ENCODE measurements at regions not wholly inside any gene's neighbourhood (a gene's known extent, or its start where the extent isn't known, plus 50 kb on each side); places are given as distances from the start of the nearest gene placed in this dataset.

- DNase-seq (ENCODE audit: low read depth) = no peak
- no peaks in the 10 kb centered on the region for H3K36me3 ChIP-seq (ENCODE audit: control insufficient read depth, insufficient read depth, low read length)
- H3K4me3 ChIP-seq (ENCODE audit: low read depth, low read length) = no peak overlapping the region
- ChIA-PET POLR2A (no interaction called here), CTCF (no interaction called here)
- no peaks in the 10 kb centered on the region for H3K27me3 ChIP-seq (ENCODE audit: control insufficient read depth, insufficient read depth, low read length)
- no peak for TF ChIP-seq CTCF (IDR thresholded peaks at IDR 0.05; ENCODE audit: insufficient read depth, low read depth, low read length)
These were observed 440.8 kb upstream of the GBE1 start for GRCh38 chr3:82202269-82202668.

- DNase-seq (ENCODE audit: low read depth) = no peak
- Histone ChIP-seq H3K36me3 (ENCODE audit: control insufficient read depth, insufficient read depth, low read length) (no peaks in the 10 kb centered on the region), H3K27me3 (ENCODE audit: control insufficient read depth, insufficient read depth, low read length) (no peaks in the 10 kb centered on the region), H3K4me3 (ENCODE audit: low read depth, low read length) (no peak overlapping the region)
- no peak for TF ChIP-seq CTCF (IDR thresholded peaks at IDR 0.05; ENCODE audit: insufficient read depth, low read depth, low read length)
- ChIA-PET CTCF (no interaction called here), POLR2A (no interaction called here)
These were observed 439.9 kb upstream of the GBE1 start for GRCh38 chr3:82201316-82201715.

DNA sequence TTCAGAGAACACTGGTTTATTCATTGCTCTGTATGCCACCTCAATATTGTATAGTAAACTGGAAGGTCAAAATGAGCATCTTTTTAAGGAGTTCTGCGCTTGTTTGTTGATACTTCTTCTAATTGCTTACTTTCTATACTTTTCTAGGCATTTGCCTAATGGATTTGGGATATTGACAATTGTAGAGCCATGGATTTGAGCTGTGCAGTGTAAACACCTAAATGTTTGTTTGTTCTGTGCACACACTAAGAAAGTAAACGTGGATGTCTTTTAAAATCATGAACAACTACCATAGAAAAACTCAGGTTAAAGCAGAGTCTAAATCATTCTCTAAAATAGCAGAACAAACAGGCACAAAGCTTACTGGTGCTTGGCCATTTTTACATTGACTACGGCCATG is 436.6 kb upstream of the GBE1 start:
- no peak for DNase-seq (ENCODE audit: low read depth)
- ChIA-PET CTCF (no interaction called here), POLR2A (no interaction called here)
- no peak for TF ChIP-seq CTCF (IDR thresholded peaks at IDR 0.05; ENCODE audit: insufficient read depth, low read depth, low read length)
- no peaks in the 10 kb centered on the region for H3K27me3 ChIP-seq (ENCODE audit: control insufficient read depth, insufficient read depth, low read length)
- no peak overlapping the region for H3K4me3 ChIP-seq (ENCODE audit: low read depth, low read length)
- H3K36me3 ChIP-seq (ENCODE audit: control insufficient read depth, insufficient read depth, low read length) = no peaks in the 10 kb centered on the region

GRCh38 chr3:82196645-82197044 is 435.2 kb upstream of the GBE1 start:
- no peak for DNase-seq (ENCODE audit: low read depth)
- ChIA-PET CTCF (no interaction called here), POLR2A (no interaction called here)
- no peak overlapping the region for H3K4me3 ChIP-seq (ENCODE audit: low read depth, low read length)
- H3K27me3 ChIP-seq (ENCODE audit: control insufficient read depth, insufficient read depth, low read length) = no peaks in the 10 kb centered on the region
- H3K36me3 ChIP-seq (ENCODE audit: control insufficient read depth, insufficient read depth, low read length) = no peaks in the 10 kb centered on the region
- no peak for TF ChIP-seq CTCF (IDR thresholded peaks at IDR 0.05; ENCODE audit: insufficient read depth, low read depth, low read length)

DNA sequence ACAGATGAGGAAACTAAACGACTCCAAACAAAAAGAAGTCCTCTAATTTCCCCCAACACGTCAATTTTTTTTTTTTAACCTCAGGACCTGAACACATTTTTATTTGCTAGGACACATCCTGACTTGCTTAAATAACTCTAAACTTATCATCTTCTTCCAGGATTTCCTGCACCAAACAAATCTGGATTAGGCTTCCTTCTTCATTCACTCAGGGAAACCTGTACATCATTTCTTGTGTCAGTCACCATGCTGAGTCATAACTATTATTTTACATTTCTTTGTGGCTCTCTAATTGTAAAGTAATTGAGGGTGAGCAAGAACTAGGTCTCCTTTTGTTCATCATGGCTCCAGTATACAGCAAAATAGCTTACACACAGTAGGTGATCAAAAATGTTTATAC is 433.4 kb upstream of the GBE1 start:
- CTCF ChIA-PET = no interaction called here
- TF ChIP-seq CTCF (IDR thresholded peaks at IDR 0.05; ENCODE audit: insufficient read depth, low read depth, low read length) = no peak
- Histone ChIP-seq H3K27me3 (ENCODE audit: control insufficient read depth, insufficient read depth, low read length) (no peaks in the 10 kb centered on the region), H3K4me3 (ENCODE audit: low read depth, low read length) (no peak overlapping the region), H3K36me3 (ENCODE audit: control insufficient read depth, insufficient read depth, low read length) (no peaks in the 10 kb centered on the region)
- POLR2A ChIA-PET = no interaction called here
- DNase-seq (ENCODE audit: low read depth) = no peak
